Skeletal muscle tissue (tissue), 3 donors: ENCODE measurements at regions not wholly inside any gene's neighbourhood (a gene's known extent, or its start where the extent isn't known, plus 50 kb on each side); places are given as distances from the start of the nearest gene placed in this dataset.

ENCODE experiments used
- H3K27ac ChIP-seq: one replicate; pipeline ENCODE4 v1.7.0; 2013; ENCODE audit warnings: mild to moderate bottlenecking, low read depth, low read length, inconsistent platforms
- H3K27me3 ChIP-seq, 3 donors: one replicate each; pipeline ENCODE4 v1.7.0; 2013; ENCODE audit warnings: low read length in 3 of 3; ENCODE audit not compliant: control insufficient read depth in 3 of 3, insufficient read depth in 3 of 3
- H3K36me3 ChIP-seq, 3 donors: one replicate each; pipeline ENCODE4 v1.7.0; 2013; ENCODE audit warnings: low read length in 3 of 3; ENCODE audit not compliant: control insufficient read depth in 3 of 3, insufficient read depth in 3 of 3
- H3K4me1 ChIP-seq, 3 donors: one replicate each; pipeline ENCODE4 v1.7.0; 2013; ENCODE audit warnings: low read length in 3 of 3, mild to moderate bottlenecking in 3 of 3; ENCODE audit not compliant: control insufficient read depth in 3 of 3, insufficient read depth in 3 of 3
- H3K4me3 ChIP-seq, 3 donors: one replicate each; pipeline ENCODE4 v1.7.0; 2013; ENCODE audit warnings: low read length in 3 of 3
- H3K9ac ChIP-seq, 3 donors: one replicate each; pipeline ENCODE4 v1.7.0; 2013; ENCODE audit warnings: low read length in 3 of 3, mild to moderate bottlenecking in 3 of 3, moderate library complexity in 2 of 3, low read depth in 1 of 3
- H3K9me3 ChIP-seq, 3 donors: one replicate each; pipeline ENCODE4 v1.7.0; 2013; ENCODE audit warnings: low read length in 3 of 3; ENCODE audit not compliant: control insufficient read depth in 3 of 3
- donor health status: Osteomylitis.

DNA sequence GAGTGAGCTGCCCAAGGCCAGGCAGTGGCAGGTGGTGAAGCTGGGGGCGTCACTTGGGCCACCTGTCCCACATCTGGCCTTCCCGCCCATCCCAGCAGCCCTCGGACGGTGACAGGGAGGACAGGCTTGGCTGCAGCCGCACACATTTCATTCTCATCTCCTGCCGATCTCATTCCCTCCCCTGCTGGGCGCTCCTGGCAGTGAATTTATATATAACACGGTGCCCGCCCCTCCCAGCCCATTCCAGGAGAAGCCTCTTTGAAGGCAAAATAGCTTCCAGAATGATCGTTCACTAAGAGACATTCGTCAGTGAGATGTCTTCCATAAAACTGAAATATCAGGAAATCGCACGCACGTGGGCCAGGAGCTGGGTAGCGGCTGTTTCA lies 861.3 kb downstream of the TBC1D22A start:
- no peak overlapping the region for H3K9ac ChIP-seq
- peaks cover 0 to 4% (median 0%) of the 10 kb centered on the region in 3 donors for H3K9me3 ChIP-seq
- no peaks in the 10 kb centered on the region for H3K36me3 ChIP-seq
- no peak overlapping the region for H3K4me3 ChIP-seq
- H3K27ac ChIP-seq: no peak overlapping the region
- H3K27me3 ChIP-seq: peaks cover 13 to 45% (median 41%) of the 10 kb centered on the region in 3 donors
- peaks cover 0 to 3% (median 0%) of the 10 kb centered on the region in 3 donors for H3K4me1 ChIP-seq

DNA sequence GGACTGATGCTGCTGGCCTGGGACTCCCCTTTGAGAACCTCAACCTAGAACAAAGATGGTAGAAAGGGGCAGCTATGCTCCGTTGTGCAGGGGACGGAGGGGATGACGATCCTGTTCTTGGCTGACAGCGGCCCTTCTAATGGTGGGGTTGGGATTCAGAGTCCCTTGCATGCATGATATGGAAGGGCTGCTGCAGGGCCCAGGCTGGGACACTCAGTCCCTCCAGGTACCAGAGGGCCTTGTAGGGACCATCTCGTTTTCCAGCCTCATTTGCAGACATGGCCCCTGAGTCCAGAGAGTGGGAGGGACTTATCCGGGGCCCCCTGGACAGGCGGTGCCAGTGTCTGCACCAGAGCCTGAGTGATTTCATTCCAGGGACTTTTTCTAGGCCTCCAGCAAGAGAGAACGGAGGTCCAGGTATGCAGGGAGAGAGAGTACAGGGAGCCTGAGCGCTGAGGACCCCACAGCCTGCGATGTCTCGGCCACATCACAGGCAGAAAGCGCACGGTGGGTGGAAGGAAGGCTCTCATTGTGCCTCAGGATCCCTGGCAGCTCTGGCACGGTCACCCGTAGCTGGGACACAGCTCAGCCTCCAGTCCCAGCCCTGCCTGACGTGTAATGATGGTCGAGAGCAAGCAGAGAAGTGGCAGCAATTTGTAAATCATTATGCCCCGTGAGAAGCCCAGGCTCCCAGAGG lies 860.8 kb downstream of the TBC1D22A start:
- H3K4me1 ChIP-seq: peaks cover 0 to 3% (median 0%) of the 10 kb centered on the region in 3 donors
- H3K27me3 ChIP-seq: peaks cover 10 to 50% (median 41%) of the 10 kb centered on the region in 3 donors
- no peak overlapping the region for H3K9ac ChIP-seq
- no peak overlapping the region for H3K4me3 ChIP-seq
- no peak overlapping the region for H3K27ac ChIP-seq
- peaks cover 0 to 4% (median 0%) of the 10 kb centered on the region in 3 donors for H3K9me3 ChIP-seq
- no peaks in the 10 kb centered on the region for H3K36me3 ChIP-seq

GRCh38 chr22:47622541-47622940 lies 860.1 kb downstream of the TBC1D22A start:
- H3K27me3 ChIP-seq: peaks cover 10 to 54% (median 39%) of the 10 kb centered on the region in 3 donors
- H3K27ac ChIP-seq: no peak overlapping the region
- peaks cover 0 to 3% (median 0%) of the 10 kb centered on the region in 3 donors for H3K4me1 ChIP-seq
- H3K9ac ChIP-seq: no peak overlapping the region
- no peaks in the 10 kb centered on the region for H3K9me3 ChIP-seq
- H3K4me3 ChIP-seq: no peak overlapping the region
- H3K36me3 ChIP-seq: no peaks in the 10 kb centered on the region

DNA sequence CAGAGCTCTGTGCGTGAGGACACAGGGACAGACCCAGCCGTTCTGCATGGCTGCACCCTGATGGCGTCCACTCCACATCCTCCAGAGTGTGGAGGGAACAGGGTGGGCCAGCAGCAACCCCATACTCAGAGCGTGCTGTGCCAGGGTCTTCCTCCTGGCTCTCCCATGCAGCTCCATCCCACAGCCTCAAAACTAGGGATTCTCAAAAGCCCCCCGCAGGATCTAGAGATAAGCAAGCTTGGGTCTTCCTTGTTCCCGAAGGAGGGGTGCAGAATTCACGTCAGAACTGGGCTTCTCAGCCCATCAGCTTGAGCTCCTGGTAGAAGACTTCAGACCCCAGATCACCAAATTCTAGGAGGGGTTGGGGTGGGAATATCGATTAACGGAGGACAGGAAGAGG lies 858.8 kb downstream of the TBC1D22A start:
- Histone ChIP-seq H3K9me3 (no peaks in the 10 kb centered on the region), H3K27me3 (peaks cover 10 to 44% (median 41%) of the 10 kb centered on the region in 3 donors), H3K4me3 (no peak overlapping the region), H3K4me1 (no peaks in the 10 kb centered on the region), H3K27ac (no peak overlapping the region), H3K36me3 (no peaks in the 10 kb centered on the region), H3K9ac (no peak overlapping the region)

DNA sequence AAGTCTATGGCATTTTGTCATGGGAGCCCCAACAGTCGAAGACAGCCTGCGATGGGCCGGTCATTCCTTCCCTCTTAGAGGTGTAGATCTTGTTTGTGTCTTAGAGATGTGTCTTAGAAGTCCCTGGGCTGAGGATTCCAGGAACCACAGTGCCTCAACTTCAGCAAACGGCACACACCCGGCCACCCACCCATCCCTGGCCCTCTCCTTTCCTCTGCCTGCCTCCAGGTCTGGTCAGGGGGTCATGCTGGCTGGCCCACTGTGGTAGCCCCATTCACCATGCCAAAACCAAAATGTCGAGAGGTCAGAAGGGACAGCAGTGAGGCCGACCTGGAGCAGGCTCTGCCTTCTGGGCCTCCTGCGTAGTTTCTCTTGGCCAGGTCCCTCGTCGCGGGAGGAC lies 857.9 kb downstream of the TBC1D22A start:
- Histone ChIP-seq H3K27me3 (peaks cover 5 to 39% (median 37%) of the 10 kb centered on the region in 3 donors), H3K36me3 (no peaks in the 10 kb centered on the region), H3K9me3 (no peaks in the 10 kb centered on the region)

DNA sequence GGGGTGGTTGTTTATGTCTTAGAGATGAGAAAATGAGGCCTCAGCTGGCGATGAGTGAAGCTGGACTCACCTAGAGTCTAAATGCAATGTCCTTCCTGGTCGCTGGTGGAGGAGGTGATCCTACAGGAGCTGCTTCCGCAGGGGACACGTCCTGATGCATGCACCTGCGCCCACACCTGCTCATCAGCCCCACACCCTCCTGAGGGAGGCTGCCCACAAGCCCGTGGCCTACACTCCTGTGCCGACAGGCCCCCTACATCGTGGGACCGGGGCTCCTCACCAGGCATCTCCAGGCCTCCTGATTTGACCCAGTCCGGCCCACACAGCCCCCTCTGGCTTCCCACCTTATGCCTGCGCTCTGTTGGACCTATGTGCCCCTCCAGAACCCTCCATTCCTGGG lies 857.2 kb downstream of the TBC1D22A start:
- no peak overlapping the region for H3K4me3 ChIP-seq
- no peaks in the 10 kb centered on the region for H3K4me1 ChIP-seq
- no peak overlapping the region for H3K27ac ChIP-seq
- H3K27me3 ChIP-seq: peaks cover 4 to 37% (median 34%) of the 10 kb centered on the region in 3 donors
- H3K36me3 ChIP-seq: no peaks in the 10 kb centered on the region
- H3K9me3 ChIP-seq: no peaks in the 10 kb centered on the region
- no peak overlapping the region for H3K9ac ChIP-seq

More for the DNA sequence above, 857.9 kb downstream of the TBC1D22A start:
- Histone ChIP-seq H3K9ac (no peak overlapping the region), H3K27ac (no peak overlapping the region), H3K4me3 (no peak overlapping the region), H3K4me1 (no peaks in the 10 kb centered on the region)

DNA sequence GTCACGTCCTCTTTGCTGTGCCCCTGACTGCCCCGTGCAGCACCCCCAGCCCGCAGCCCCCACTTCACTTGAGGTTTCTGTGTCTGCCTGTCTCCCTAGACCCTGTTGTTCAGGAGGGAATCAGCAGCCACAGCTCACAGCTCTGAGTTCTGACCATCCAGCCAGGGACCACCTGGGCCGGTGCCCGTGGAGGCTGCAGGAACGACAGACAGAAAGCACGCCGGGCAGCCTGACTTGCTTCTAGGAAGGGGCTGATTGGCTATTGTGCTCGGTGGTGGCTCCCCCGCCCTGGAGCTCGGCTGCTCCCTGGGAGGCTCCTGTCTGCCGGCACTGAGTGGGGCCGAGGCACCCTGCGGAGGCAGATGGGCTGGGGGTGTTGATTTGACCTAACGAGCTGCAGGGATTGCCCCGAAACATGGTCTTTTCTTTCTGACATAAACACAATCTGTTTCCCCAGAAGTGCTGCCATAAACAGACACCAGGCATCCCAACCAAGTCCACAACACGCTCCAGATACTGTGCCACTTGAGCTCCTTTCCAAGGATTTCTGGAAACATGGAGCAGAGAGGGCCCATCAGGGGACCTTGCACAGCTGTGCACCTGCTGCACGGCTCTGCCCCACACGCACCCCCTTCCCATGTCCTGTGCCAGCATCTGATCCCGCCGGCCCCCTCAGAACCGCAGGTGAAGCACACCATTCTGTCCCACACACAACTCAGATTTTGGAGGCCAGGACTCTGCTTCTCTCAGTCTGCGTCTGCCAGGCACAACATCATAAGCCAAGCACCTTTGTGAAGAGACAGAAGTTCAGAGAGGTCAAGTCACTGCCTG lies 855.9 kb downstream of the TBC1D22A start:
- H3K27me3 ChIP-seq: peaks cover 4 to 28% (median 26%) of the 10 kb centered on the region in 3 donors
- no peaks in the 10 kb centered on the region for H3K9me3 ChIP-seq
- no peak overlapping the region for H3K4me3 ChIP-seq
- H3K4me1 ChIP-seq: no peaks in the 10 kb centered on the region
- no peak overlapping the region for H3K27ac ChIP-seq
- no peak overlapping the region for H3K9ac ChIP-seq
- H3K36me3 ChIP-seq: no peaks in the 10 kb centered on the region

DNA sequence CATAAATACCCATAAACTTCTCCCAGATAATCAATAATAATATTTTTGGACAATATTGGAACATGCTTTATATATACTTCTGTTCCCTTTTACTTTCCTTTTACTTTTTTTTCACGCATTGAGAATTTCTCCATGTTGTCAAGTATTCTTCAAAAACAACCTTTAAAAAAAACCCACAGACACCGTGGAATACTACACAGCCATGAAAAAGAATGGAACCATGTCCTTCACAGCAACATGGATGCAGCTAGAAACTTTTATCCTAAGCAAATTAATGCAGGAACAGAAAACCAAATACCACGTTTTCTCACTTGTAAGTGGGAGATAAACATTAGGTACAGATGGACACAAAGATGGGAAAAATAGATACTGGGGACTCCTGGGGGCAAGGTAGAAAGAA lies 854.7 kb downstream of the TBC1D22A start:
- Histone ChIP-seq H3K36me3 (no peaks in the 10 kb centered on the region), H3K9ac (no peak overlapping the region), H3K9me3 (no peaks in the 10 kb centered on the region), H3K4me1 (no peaks in the 10 kb centered on the region), H3K27me3 (peaks cover 1 to 21% (median 16%) of the 10 kb centered on the region in 3 donors), H3K27ac (no peak overlapping the region), H3K4me3 (no peak overlapping the region)

DNA sequence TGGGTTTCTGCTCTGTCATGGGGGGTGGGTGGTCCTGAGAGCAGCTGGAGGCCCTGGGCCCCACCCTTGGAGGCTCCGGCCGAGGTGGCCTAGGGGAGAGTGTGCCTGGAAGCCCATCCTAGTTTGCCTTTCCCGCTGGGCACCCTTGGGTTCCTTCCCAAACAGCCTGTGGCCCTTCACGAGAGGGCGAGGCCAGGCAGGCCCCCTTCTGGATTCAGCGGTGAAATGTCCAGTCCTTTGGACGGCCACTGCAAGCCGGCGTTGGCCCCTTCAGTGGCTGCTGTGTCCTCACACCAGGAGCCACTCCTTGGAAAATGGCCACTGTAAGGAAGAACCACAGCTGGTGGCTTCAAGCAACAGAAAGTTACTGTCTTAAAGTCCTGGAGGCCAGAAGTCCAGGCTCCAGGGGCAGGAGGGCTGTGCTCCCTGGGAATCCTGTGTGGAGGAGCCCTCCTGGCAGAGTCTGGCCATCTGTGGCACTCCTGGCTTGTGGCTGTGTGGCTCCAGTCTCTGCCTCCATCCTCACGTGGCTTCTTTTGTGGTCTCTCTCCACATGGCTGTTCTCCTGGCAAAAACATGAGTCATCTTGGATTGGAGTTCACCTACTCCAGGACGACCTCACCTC lies 854.1 kb downstream of the TBC1D22A start:
- Histone ChIP-seq H3K36me3 (no peaks in the 10 kb centered on the region), H3K4me1 (no peaks in the 10 kb centered on the region), H3K9me3 (no peaks in the 10 kb centered on the region), H3K27ac (no peak overlapping the region), H3K4me3 (no peak overlapping the region), H3K9ac (no peak overlapping the region), H3K27me3 (peaks cover 0 to 20% (median 16%) of the 10 kb centered on the region in 3 donors)

GRCh38 chr22:47615051-47615450 lies 852.6 kb downstream of the TBC1D22A start:
- Histone ChIP-seq H3K9me3 (no peaks in the 10 kb centered on the region), H3K9ac (no peak overlapping the region), H3K4me1 (no peaks in the 10 kb centered on the region), H3K27me3 (peaks cover 0 to 19% (median 10%) of the 10 kb centered on the region in 3 donors), H3K27ac (no peak overlapping the region), H3K4me3 (no peak overlapping the region), H3K36me3 (no peaks in the 10 kb centered on the region)
